DOHH2 (cell line): ENCODE measurements at regions not wholly inside any gene's neighbourhood (a gene's known extent, or its start where the extent isn't known, plus 50 kb on each side); places are given as distances from the start of the nearest gene placed in this dataset.

ENCODE experiments used
- H3F3A ChIP-seq: fragments of 200-600 bp; sonication (generic), shearing (Covaris generic); 2 replicates; pipeline ENCODE4 v1.6.0; 2016; ENCODE audit warnings: antibody characterized with exemption, mild to moderate bottlenecking; ENCODE audit not compliant: control insufficient read depth, insufficient read depth
- H3K27ac ChIP-seq: fragments of 200-600 bp; sonication (generic); 2 replicates; pipeline ENCODE4 v1.5.1; 2014; ENCODE audit warnings: low read depth, mild to moderate bottlenecking, low read length, moderate library complexity
- H3K27me3 ChIP-seq: fragments of 200-600 bp; sonication (generic); 2 replicates; pipeline ENCODE4 v1.6.1; 2014; ENCODE audit warnings: mild to moderate bottlenecking, low read length, mixed read lengths; ENCODE audit not compliant: control insufficient read depth
- H3K36me3 ChIP-seq: fragments of 200-600 bp; sonication (generic); 2 replicates; pipeline ENCODE4 v1.6.1; 2014; ENCODE audit warnings: mild to moderate bottlenecking, low read length, moderate library complexity, mixed read lengths; ENCODE audit not compliant: control insufficient read depth
- H3K4me1 ChIP-seq: fragments of 200-600 bp; sonication (generic); 2 replicates; pipeline ENCODE4 v1.6.1; 2014; ENCODE audit warnings: mild to moderate bottlenecking, low read length, mixed read lengths; ENCODE audit not compliant: control insufficient read depth
- H3K4me2 ChIP-seq: fragments of 200-600 bp; sonication (generic); 2 replicates; pipeline ENCODE4 v1.6.0; 2014; ENCODE audit warnings: mild to moderate bottlenecking, low read length, moderate library complexity
- H3K4me3 ChIP-seq: fragments of 200-600 bp; sonication (generic); 2 replicates; pipeline ENCODE4 v1.5.1; 2014; ENCODE audit warnings: mild to moderate bottlenecking, low read length, mixed read lengths
- H3K79me2 ChIP-seq: fragments of 200-600 bp; sonication (generic); 2 replicates; pipeline ENCODE4 v1.6.1; 2014; ENCODE audit warnings: mild to moderate bottlenecking, low read length, mixed read lengths; ENCODE audit not compliant: control insufficient read depth
- H3K9me2 ChIP-seq: fragments of 200-600 bp; sonication (generic); replicated peaks from 2 replicates; pipeline ENCODE4 v1.6.1; 2014; ENCODE audit warnings: mild to moderate bottlenecking, low read length, mixed read lengths; ENCODE audit not compliant: control insufficient read depth
- H3K9me3 ChIP-seq: fragments of 200-600 bp; sonication (generic); 2 replicates; pipeline ENCODE4 v1.6.1; 2014; ENCODE audit warnings: antibody characterized with exemption, low read length, mixed read lengths; ENCODE audit not compliant: control insufficient read depth, insufficient read depth
- H4K20me1 ChIP-seq: fragments of 200-600 bp; sonication (generic); 2 replicates; pipeline ENCODE4 v1.6.0; 2014; ENCODE audit warnings: low read depth, mild to moderate bottlenecking, antibody characterized with exemption, low read length, moderate library complexity; ENCODE audit not compliant: control insufficient read depth, insufficient read depth
- CTCF ChIP-seq: fragments of 200-600 bp; sonication (generic); IDR thresholded peaks from one replicate; pipeline ENCODE4 v1.5.1; 2014; ENCODE audit warnings: antibody characterized with exemption, mild to moderate bottlenecking, low read depth, low read length; ENCODE audit not compliant: poor library complexity, severe bottlenecking
- EZH2phosphoT487 ChIP-seq: fragments of 200-600 bp; sonication (generic); IDR thresholded peaks from 2 replicates; pipeline ENCODE4 v1.6.1; 2017; ENCODE audit warnings: borderline replicate concordance, mild to moderate bottlenecking, antibody characterized with exemption, low read length, moderate library complexity, mixed read lengths

- H3K4me1 ChIP-seq, result no peaks in the 10 kb centered on the region
Measured at GRCh38 chr4:134952305-134952704, 750.7 kb upstream of the PABPC4L start.

GRCh38 chr4:134948110-134948642 lies 746.6 kb upstream of the PABPC4L start:
- Histone ChIP-seq H3K9me2 (no peaks in the 10 kb centered on the region), H3K27me3 (no peaks in the 10 kb centered on the region), H3K4me2 (no peak overlapping the region), H3K4me1 (no peaks in the 10 kb centered on the region), H3K79me2 (no peaks in the 10 kb centered on the region), H3K4me3 (no peak overlapping the region), H3F3A (no peaks in the 10 kb centered on the region), H3K27ac (no peak overlapping the region), H4K20me1 (no peaks in the 10 kb centered on the region), H3K36me3 (no peaks in the 10 kb centered on the region), H3K9me3 (peaks cover 3% of the 10 kb centered on the region; the same call in 1 of the 2 replicates)
- no peak for TF ChIP-seq EZH2phosphoT487
- no peak for TF ChIP-seq CTCF

More at GRCh38 chr4:134952305-134952704, 750.7 kb upstream of the PABPC4L start:
- Histone ChIP-seq H3K9me3 (peaks cover 3% of the 10 kb centered on the region; the same call in 1 of the 2 replicates), H3K36me3 (no peaks in the 10 kb centered on the region), H3F3A (no peaks in the 10 kb centered on the region), H3K4me2 (no peak overlapping the region), H3K79me2 (no peaks in the 10 kb centered on the region), H3K27ac (no peak overlapping the region), H4K20me1 (no peaks in the 10 kb centered on the region), H3K27me3 (no peaks in the 10 kb centered on the region), H3K9me2 (no peaks in the 10 kb centered on the region), H3K4me3 (no peak overlapping the region)
- no peak for TF ChIP-seq CTCF
- TF ChIP-seq EZH2phosphoT487, result no peak

- Histone ChIP-seq H3K9me2 (no peaks in the 10 kb centered on the region), H3K36me3 (no peaks in the 10 kb centered on the region), H3K4me3 (no peak overlapping the region), H3K9me3 (peaks cover 3% of the 10 kb centered on the region; the same call in 1 of the 2 replicates), H3K4me2 (no peak overlapping the region), H3K27me3 (no peaks in the 10 kb centered on the region), H3K27ac (no peak overlapping the region), H4K20me1 (no peaks in the 10 kb centered on the region), H3K79me2 (no peaks in the 10 kb centered on the region), H3K4me1 (no peaks in the 10 kb centered on the region), H3F3A (no peaks in the 10 kb centered on the region)
- TF ChIP-seq EZH2phosphoT487 (no peak), CTCF (no peak)
Measured at GRCh38 chr4:134944115-134944514, 742.5 kb upstream of the PABPC4L start.
